ENCODE measurements at regions not wholly inside any gene's neighbourhood (a gene's known extent, or its start where the extent isn't known, plus 50 kb on each side); places are given as distances from the start of the nearest gene placed in this dataset.

DNA sequence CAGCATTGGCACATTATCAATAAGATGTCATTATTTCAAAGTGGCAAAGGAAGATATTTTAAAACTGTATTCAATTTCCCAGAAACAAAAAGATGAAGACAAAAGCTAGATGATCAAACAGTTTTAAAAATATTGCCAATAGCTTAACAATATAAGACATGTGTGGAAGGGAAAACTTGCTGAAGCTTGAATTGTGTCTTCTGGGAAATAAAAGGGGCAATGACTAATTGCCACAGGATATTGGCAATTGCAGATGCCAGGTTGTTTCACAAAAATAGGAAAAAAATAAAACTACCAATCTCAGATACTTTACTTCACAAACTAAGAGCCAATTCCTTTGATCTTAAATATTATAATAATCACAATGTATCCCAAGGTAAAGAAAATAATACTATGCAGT, 679.8 kb upstream of the ADAMTS5 start:
- Histone ChIP-seq H3K27me3 (ENCODE audit: low read length) (no peaks in the 10 kb centered on the region), H2AFZ (ENCODE audit: low read depth, low read length, severe bottlenecking) (no peak overlapping the region), H3K79me2 (ENCODE audit: insufficient read depth, low read length) (no peaks in the 10 kb centered on the region), H3K9me3 (ENCODE audit: insufficient read depth, low read length) (no peaks in the 10 kb centered on the region; the same call in 1 of the 2 replicates), H3K9me2 (replicated peaks; ENCODE audit: insufficient read depth, low read length) (no peaks in the 10 kb centered on the region), H3K4me3 (ENCODE audit: insufficient read depth, low read length, poor library complexity, severe bottlenecking) (no peak overlapping the region), H3F3A (ENCODE audit: insufficient read depth) (no peaks in the 10 kb centered on the region), H3K4me2 (ENCODE audit: low read depth, low read length, poor library complexity, severe bottlenecking) (no peak overlapping the region), H3K27ac (ENCODE audit: low read depth, low read length) (no peak overlapping the region), H4K20me1 (ENCODE audit: low read depth, low read length) (no peaks in the 10 kb centered on the region), H3K36me3 (ENCODE audit: low read length) (no peaks in the 10 kb centered on the region), H3K9ac (ENCODE audit: low read length) (no peak overlapping the region)
- no peak for TF ChIP-seq EZH2phosphoT487 (conservative IDR thresholded peaks at IDR 0.05; ENCODE audit: low read length)
- TF ChIP-seq, protein P1, sequence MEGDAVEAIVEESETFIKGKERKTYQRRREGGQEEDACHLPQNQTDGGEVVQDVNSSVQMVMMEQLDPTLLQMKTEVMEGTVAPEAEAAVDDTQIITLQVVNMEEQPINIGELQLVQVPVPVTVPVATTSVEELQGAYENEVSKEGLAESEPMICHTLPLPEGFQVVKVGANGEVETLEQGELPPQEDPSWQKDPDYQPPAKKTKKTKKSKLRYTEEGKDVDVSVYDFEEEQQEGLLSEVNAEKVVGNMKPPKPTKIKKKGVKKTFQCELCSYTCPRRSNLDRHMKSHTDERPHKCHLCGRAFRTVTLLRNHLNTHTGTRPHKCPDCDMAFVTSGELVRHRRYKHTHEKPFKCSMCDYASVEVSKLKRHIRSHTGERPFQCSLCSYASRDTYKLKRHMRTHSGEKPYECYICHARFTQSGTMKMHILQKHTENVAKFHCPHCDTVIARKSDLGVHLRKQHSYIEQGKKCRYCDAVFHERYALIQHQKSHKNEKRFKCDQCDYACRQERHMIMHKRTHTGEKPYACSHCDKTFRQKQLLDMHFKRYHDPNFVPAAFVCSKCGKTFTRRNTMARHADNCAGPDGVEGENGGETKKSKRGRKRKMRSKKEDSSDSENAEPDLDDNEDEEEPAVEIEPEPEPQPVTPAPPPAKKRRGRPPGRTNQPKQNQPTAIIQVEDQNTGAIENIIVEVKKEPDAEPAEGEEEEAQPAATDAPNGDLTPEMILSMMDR (IDR thresholded peaks at IDR 0.05; ENCODE audit: insufficient read depth, low read length, poor library complexity, severe bottlenecking): no peak

DNA sequence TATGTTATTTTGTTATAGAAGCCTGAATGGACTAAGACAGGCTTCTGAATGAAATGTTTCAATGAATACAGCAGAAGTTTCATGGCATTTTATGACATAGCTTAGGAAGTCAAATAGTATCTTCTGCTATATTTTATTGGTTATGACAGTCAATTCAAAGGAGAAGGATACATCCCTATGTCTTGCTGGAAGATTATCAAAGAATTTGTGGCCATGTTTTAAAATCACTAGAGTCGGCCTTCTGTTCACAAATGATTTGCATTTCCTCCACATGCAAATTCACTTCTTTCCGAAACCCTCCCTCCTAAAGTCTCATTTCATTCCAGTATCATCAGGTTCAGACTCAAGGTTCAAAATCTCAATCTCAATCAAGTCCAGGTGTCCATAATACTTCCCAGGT, 679.2 kb upstream of the ADAMTS5 start:
- Histone ChIP-seq H3K36me3 (ENCODE audit: low read length) (no peaks in the 10 kb centered on the region), H3K4me2 (ENCODE audit: low read depth, low read length, poor library complexity, severe bottlenecking) (no peak overlapping the region), H3K9me3 (ENCODE audit: insufficient read depth, low read length) (no peaks in the 10 kb centered on the region; the same call in 1 of the 2 replicates), H3K79me2 (ENCODE audit: insufficient read depth, low read length) (no peaks in the 10 kb centered on the region), H3K4me3 (ENCODE audit: insufficient read depth, low read length, poor library complexity, severe bottlenecking) (no peak overlapping the region), H4K20me1 (ENCODE audit: low read depth, low read length) (no peaks in the 10 kb centered on the region), H3K9ac (ENCODE audit: low read length) (no peak overlapping the region), H2AFZ (ENCODE audit: low read depth, low read length, severe bottlenecking) (no peak overlapping the region), H3K27ac (ENCODE audit: low read depth, low read length) (no peak overlapping the region), H3K27me3 (ENCODE audit: low read length) (no peaks in the 10 kb centered on the region), H3F3A (ENCODE audit: insufficient read depth) (no peaks in the 10 kb centered on the region), H3K9me2 (replicated peaks; ENCODE audit: insufficient read depth, low read length) (no peaks in the 10 kb centered on the region)
- TF ChIP-seq, protein P1 (IDR thresholded peaks at IDR 0.05; ENCODE audit: insufficient read depth, low read length, poor library complexity, severe bottlenecking): no peak
- no peak for TF ChIP-seq EZH2phosphoT487 (conservative IDR thresholded peaks at IDR 0.05; ENCODE audit: low read length)

DNA sequence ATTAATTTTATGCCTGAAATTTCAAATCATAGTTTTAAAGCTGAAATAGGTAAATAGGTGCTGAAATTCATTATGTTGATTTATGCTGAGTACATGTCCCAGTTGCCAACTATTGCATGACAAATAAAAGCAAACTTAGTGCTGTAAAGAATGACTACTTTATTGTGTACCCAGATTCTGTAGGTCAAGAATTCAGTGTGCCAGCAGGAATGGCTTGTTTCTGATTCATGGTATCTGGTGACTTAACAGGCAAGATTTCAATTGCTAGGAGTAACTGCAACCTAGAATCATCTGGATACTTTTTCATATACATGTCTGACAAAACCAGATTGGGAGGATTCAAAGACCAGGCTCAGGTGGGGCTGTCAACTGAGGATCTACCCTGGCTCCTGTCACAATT, 678.4 kb upstream of the ADAMTS5 start:
- H3F3A ChIP-seq (ENCODE audit: insufficient read depth): no peaks in the 10 kb centered on the region
- TF ChIP-seq EZH2phosphoT487 (conservative IDR thresholded peaks at IDR 0.05; ENCODE audit: low read length): no peak
- H3K9me3 ChIP-seq (ENCODE audit: insufficient read depth, low read length): no peaks in the 10 kb centered on the region; the same call in 1 of the 2 replicates
- no peak overlapping the region for H3K9ac ChIP-seq (ENCODE audit: low read length)
- no peaks in the 10 kb centered on the region for H3K9me2 ChIP-seq (replicated peaks; ENCODE audit: insufficient read depth, low read length)
- no peak overlapping the region for H3K27ac ChIP-seq (ENCODE audit: low read depth, low read length)
- H3K27me3 ChIP-seq (ENCODE audit: low read length): no peaks in the 10 kb centered on the region
- no peaks in the 10 kb centered on the region for H3K79me2 ChIP-seq (ENCODE audit: insufficient read depth, low read length)
- no peak overlapping the region for H3K4me2 ChIP-seq (ENCODE audit: low read depth, low read length, poor library complexity, severe bottlenecking)
- H4K20me1 ChIP-seq (ENCODE audit: low read depth, low read length): no peaks in the 10 kb centered on the region
- H3K36me3 ChIP-seq (ENCODE audit: low read length): no peaks in the 10 kb centered on the region
- H2AFZ ChIP-seq (ENCODE audit: low read depth, low read length, severe bottlenecking): no peak overlapping the region
- H3K4me3 ChIP-seq (ENCODE audit: insufficient read depth, low read length, poor library complexity, severe bottlenecking): no peak overlapping the region

DNA sequence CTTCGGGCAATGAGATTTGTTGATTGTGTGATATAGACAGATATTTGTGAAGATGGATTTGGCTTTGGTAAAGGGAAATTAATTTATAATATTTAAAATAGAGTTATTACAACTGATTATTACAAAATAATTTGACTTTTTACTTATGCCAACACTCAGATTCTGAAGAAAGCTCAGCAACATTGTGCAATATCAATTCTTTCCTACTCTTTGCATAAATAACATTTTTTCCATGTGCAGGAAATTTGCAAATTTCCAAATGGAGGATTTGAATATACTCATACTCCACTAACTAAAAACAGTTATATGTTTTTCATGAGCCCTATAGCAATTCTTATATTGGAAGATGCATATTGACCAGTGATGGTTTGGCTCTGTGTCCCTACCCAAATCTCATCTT, 676.4 kb upstream of the ADAMTS5 start:
- Histone ChIP-seq H4K20me1 (ENCODE audit: low read depth, low read length) (no peaks in the 10 kb centered on the region), H3K9ac (ENCODE audit: low read length) (no peak overlapping the region), H3F3A (ENCODE audit: insufficient read depth) (no peaks in the 10 kb centered on the region), H3K27ac (ENCODE audit: low read depth, low read length) (no peak overlapping the region), H3K9me3 (ENCODE audit: insufficient read depth, low read length) (no peaks in the 10 kb centered on the region; the same call in 1 of the 2 replicates), H3K4me3 (ENCODE audit: insufficient read depth, low read length, poor library complexity, severe bottlenecking) (no peak overlapping the region), H3K4me2 (ENCODE audit: low read depth, low read length, poor library complexity, severe bottlenecking) (no peak overlapping the region), H3K36me3 (ENCODE audit: low read length) (no peaks in the 10 kb centered on the region), H3K27me3 (ENCODE audit: low read length) (no peaks in the 10 kb centered on the region), H3K79me2 (ENCODE audit: insufficient read depth, low read length) (no peaks in the 10 kb centered on the region), H2AFZ (ENCODE audit: low read depth, low read length, severe bottlenecking) (no peak overlapping the region), H3K9me2 (replicated peaks; ENCODE audit: insufficient read depth, low read length) (no peaks in the 10 kb centered on the region)
- no peak for TF ChIP-seq EZH2phosphoT487 (conservative IDR thresholded peaks at IDR 0.05; ENCODE audit: low read length)
- TF ChIP-seq, protein P1 (IDR thresholded peaks at IDR 0.05; ENCODE audit: insufficient read depth, low read length, poor library complexity, severe bottlenecking): no peak
